ENCODE measurements at regions not wholly inside any gene's neighbourhood (a gene's known extent, or its start where the extent isn't known, plus 50 kb on each side); places are given as distances from the start of the nearest gene placed in this dataset.

- in situ Hi-C loops (cut with MboI; ENCODE audit: low sequenced_read_pairs), result loop anchor here (10.0 kb wide), 1 partner anchor 272 kb away; no protein-coding TSS in a partner anchor
These were observed 95.9 kb upstream of the ANKRD34C start for GRCh38 chr15:79186616-79187015.

GRCh38 chr15:79185199-79185598, 94.6 kb upstream of the RASGRF1 start:
- in situ Hi-C loops (cut with MboI; ENCODE audit: low sequenced_read_pairs), result loop anchor here (10.0 kb wide), 1 partner anchor 270 kb away; no protein-coding TSS in a partner anchor

- in situ Hi-C loops (cut with MboI; ENCODE audit: low sequenced_read_pairs), result loop anchor here (10.0 kb wide), 1 partner anchor 270 kb away; no protein-coding TSS in a partner anchor
These were observed 93.9 kb upstream of the RASGRF1 start for GRCh38 chr15:79184465-79184892.

GRCh38 chr15:79180318-79180717, 89.7 kb upstream of the RASGRF1 start:
- in situ Hi-C loops (cut with MboI; ENCODE audit: low sequenced_read_pairs), result loop anchor here (10.0 kb wide), 1 partner anchor 266 kb away; no protein-coding TSS in a partner anchor

- in situ Hi-C loops (cut with MboI; ENCODE audit: low sequenced_read_pairs), result no loop called here
These were observed 89.0 kb upstream of the RASGRF1 start for GRCh38 chr15:79179597-79179996.

GRCh38 chr15:79179108-79179561, 88.6 kb upstream of the RASGRF1 start:
- in situ Hi-C loops (cut with MboI; ENCODE audit: low sequenced_read_pairs), result no loop called here

- in situ Hi-C loops (cut with MboI; ENCODE audit: low sequenced_read_pairs), result no loop called here
These were observed 88.0 kb upstream of the RASGRF1 start for GRCh38 chr15:79178594-79178993.

GRCh38 chr15:79176151-79176550, 85.6 kb upstream of the RASGRF1 start:
- in situ Hi-C loops (cut with MboI; ENCODE audit: low sequenced_read_pairs), result no loop called here

- in situ Hi-C loops (cut with MboI; ENCODE audit: low sequenced_read_pairs), result no loop called here
These were observed 82.4 kb upstream of the RASGRF1 start for GRCh38 chr15:79172801-79173460.

- in situ Hi-C loops (cut with MboI; ENCODE audit: low sequenced_read_pairs), result no loop called here
These were observed 81.5 kb upstream of the RASGRF1 start for GRCh38 chr15:79172032-79172481.

GRCh38 chr15:79171320-79172031, 80.9 kb upstream of the RASGRF1 start:
- in situ Hi-C loops (cut with MboI; ENCODE audit: low sequenced_read_pairs), result no loop called here

- in situ Hi-C loops (cut with MboI; ENCODE audit: low sequenced_read_pairs), result no loop called here
These were observed 79.7 kb upstream of the RASGRF1 start for GRCh38 chr15:79170256-79170664.

GRCh38 chr15:79169526-79170133, 79.0 kb upstream of the RASGRF1 start:
- in situ Hi-C loops (cut with MboI; ENCODE audit: low sequenced_read_pairs), result no loop called here

- in situ Hi-C loops (cut with MboI; ENCODE audit: low sequenced_read_pairs), result no loop called here
These were observed 78.4 kb upstream of the RASGRF1 start for GRCh38 chr15:79168922-79169456.

- in situ Hi-C loops (cut with MboI; ENCODE audit: low sequenced_read_pairs), result no loop called here
These were observed 77.2 kb upstream of the RASGRF1 start for GRCh38 chr15:79167776-79168175.

GRCh38 chr15:79166311-79166955, 75.9 kb upstream of the RASGRF1 start:
- in situ Hi-C loops (cut with MboI; ENCODE audit: low sequenced_read_pairs), result no loop called here

GRCh38 chr15:79164465-79164864, 73.9 kb upstream of the RASGRF1 start:
- in situ Hi-C loops (cut with MboI; ENCODE audit: low sequenced_read_pairs), result no loop called here

- in situ Hi-C loops (cut with MboI; ENCODE audit: low sequenced_read_pairs), result no loop called here
These were observed 73.5 kb upstream of the RASGRF1 start for GRCh38 chr15:79164043-79164442.

GRCh38 chr15:79163395-79163794, 72.8 kb upstream of the RASGRF1 start:
- in situ Hi-C loops (cut with MboI; ENCODE audit: low sequenced_read_pairs), result no loop called here

- in situ Hi-C loops (cut with MboI; ENCODE audit: low sequenced_read_pairs), result no loop called here
These were observed 71.4 kb upstream of the RASGRF1 start for GRCh38 chr15:79161837-79162508.
